A549 (cell line): ENCODE measurements at regions not wholly inside any gene's neighbourhood (a gene's known extent, or its start where the extent isn't known, plus 50 kb on each side); places are given as distances from the start of the nearest gene placed in this dataset.
A peak's percentile ranks its signal among the peaks of the same experiment; 100 is the strongest.

Source experiments
- ATAC-seq, 2 experiments: fragments of 200-7000 bp in 1 of 2; fragments of >200 bp in 1 of 2; cut with Nextera tagmentation in 1 of 2; cut with Tn5 transposase in 1 of 2; 3 replicates each; pipeline versions ENCODE4 v1.8.0 to v1.9.1; 2018 to 2020; ENCODE audit warnings: mild to moderate bottlenecking in 1 of 2, moderate library complexity in 1 of 2
- CTCF ChIA-PET: fragments of 300-600 bp; sonication (Branson Sonifier 250); formaldehyde crosslinking; extraction: SDS; loops from one replicate; lab custom pipeline; 2021; ENCODE audit warnings: antibody characterized with exemption, inconsistent platforms; lab: Yijun Ruan, JAX
- POLR2A ChIA-PET: fragments of 350-600 bp; formaldehyde crosslinking; extraction: SDS; loops from one replicate; lab custom pipeline; 2021; ENCODE audit warnings: antibody characterized with exemption, inconsistent platforms; lab: Yijun Ruan, JAX
- DNase-seq, 2 experiments: peaks; one replicate each; pipeline versions ENCODE4 v3.0.0 to v3.0.0-alpha.2; 2011 to 2016; ENCODE audit warnings: low read depth in 1 of 2, low spot score in 1 of 2
- FAIRE-seq: peaks from 2 replicates; lab custom pipeline; 2011; peaks lifted over from hg19 to GRCh38; lab: Jason Lieb, UNC
- H3K27ac ChIP-seq, 2 experiments: fragments of >200 bp; sonication (Bioruptor Twin); formaldehyde crosslinking; 3 replicates each; pipeline ENCODE4 v1.5.1; 2016 to 2017
- H3K4me1 ChIP-seq: fragments of >200 bp; sonication (Bioruptor Twin); formaldehyde crosslinking; 3 replicates; pipeline ENCODE4 v1.6.1; 2016
- H3K4me2 ChIP-seq: fragments of >200 bp; sonication (Bioruptor Twin); formaldehyde crosslinking; 3 replicates; pipeline ENCODE4 v1.6.1; 2016
- H3K4me3 ChIP-seq: fragments of >200 bp; sonication (Bioruptor Twin); formaldehyde crosslinking; 3 replicates; pipeline ENCODE4 v1.5.1; 2016
- H3K9me3 ChIP-seq: fragments of >200 bp; sonication (Bioruptor Twin); formaldehyde crosslinking; 3 replicates; pipeline ENCODE4 v1.6.1; 2016
- ATOH8 ChIP-seq: fragments of 250-450 bp; sonication (Bioruptor Pico); IDR thresholded peaks from 2 replicates; pipeline ENCODE4 v1.5.0; 2020; ENCODE audit warnings: low read depth, mild to moderate bottlenecking, moderate library complexity
- BCL3 ChIP-seq: fragments of >200 bp; sonication (Bioruptor Twin); formaldehyde crosslinking; IDR thresholded peaks from 3 replicates; pipeline ENCODE4 v1.6.1; 2016
- CBX8 ChIP-seq: fragments of 200-600 bp; sonication (generic); IDR thresholded peaks from 2 replicates; pipeline ENCODE4 v1.6.1; 2016
- CEBPB ChIP-seq, 2 experiments: fragments of >200 bp in 1 of 2; sonication (Bioruptor Twin) in 1 of 2; formaldehyde crosslinking in 1 of 2; IDR thresholded peaks; 2 replicates each; pipeline ENCODE4 v1.6.1; 2012 to 2016
- CHD2 ChIP-seq: fragments of 150-350 bp; IDR thresholded peaks from 2 replicates; pipeline ENCODE4 v1.6.1; 2014; ENCODE audit warnings: low read length; ENCODE audit not compliant: partially characterized antibody
- EHF ChIP-seq: fragments of 250-450 bp; sonication (Bioruptor Pico); IDR thresholded peaks from 2 replicates; pipeline ENCODE4 v1.5.0; 2020; ENCODE audit warnings: mild to moderate bottlenecking
- ELK1 ChIP-seq: fragments of 150-350 bp; IDR thresholded peaks from 2 replicates; pipeline ENCODE4 v1.6.1; 2014; ENCODE audit warnings: low read depth, mild to moderate bottlenecking, low read length
- ESRRA ChIP-seq: fragments of 150-350 bp; IDR thresholded peaks from 2 replicates; pipeline ENCODE4 v1.6.1; 2014; ENCODE audit warnings: mild to moderate bottlenecking, low read length, borderline replicate concordance
- FOSB ChIP-seq: fragments of 250-450 bp; sonication (Bioruptor Pico); IDR thresholded peaks from 2 replicates; pipeline ENCODE4 v1.5.0; 2020; ENCODE audit warnings: mild to moderate bottlenecking, moderate library complexity
- FOSL2 ChIP-seq, 2 experiments: fragments of 450-650 bp in 1 of 2; fragments of >200 bp in 1 of 2; sonication (Bioruptor Twin) in 1 of 2; formaldehyde crosslinking; IDR thresholded peaks; 2 replicates each; pipeline versions ENCODE4 v1.5.0 to v1.6.1; 2016 to 2020; ENCODE audit warnings: mild to moderate bottlenecking in 1 of 2, moderate library complexity in 1 of 2
- FOXS1 ChIP-seq: fragments of 250-450 bp; sonication (Bioruptor Pico); IDR thresholded peaks from 2 replicates; pipeline ENCODE4 v1.5.0; 2020; ENCODE audit warnings: mild to moderate bottlenecking, moderate library complexity
- HDAC2 ChIP-seq: fragments of 200-600 bp; sonication (generic); IDR thresholded peaks from 2 replicates; pipeline ENCODE4 v1.6.1; 2016
- HEYL ChIP-seq: fragments of 250-450 bp; sonication (Bioruptor Pico); IDR thresholded peaks from 2 replicates; pipeline ENCODE4 v1.8.0; 2021; ENCODE audit warnings: mild to moderate bottlenecking, moderate library complexity
- JUN ChIP-seq, 2 experiments: fragments of >200 bp; sonication (Bioruptor Twin); formaldehyde crosslinking; IDR thresholded peaks; 2 replicates in 1 of 2; 3 replicates in 1 of 2; pipeline ENCODE4 v1.6.1; 2016 to 2017
- JUNB ChIP-seq: fragments of >200 bp; sonication (Bioruptor Twin); formaldehyde crosslinking; IDR thresholded peaks from 2 replicates; pipeline ENCODE4 v1.6.1; 2016
- KDM5A ChIP-seq: fragments of 200-600 bp; sonication (generic); IDR thresholded peaks from 2 replicates; pipeline ENCODE4 v1.6.1; 2016; ENCODE audit warnings: antibody characterized with exemption, mild to moderate bottlenecking
- MAFK ChIP-seq: fragments of 450-650 bp; IDR thresholded peaks from 2 replicates; pipeline ENCODE4 v1.6.1; 2014; ENCODE audit not compliant: partially characterized antibody
- MYC ChIP-seq: IDR thresholded peaks from 2 replicates; pipeline ENCODE4 v1.6.1; 2012; ENCODE audit warnings: mild to moderate bottlenecking, inconsistent platforms, low read length, improper control_type of control experiment, borderline replicate concordance
- NFE2L2 ChIP-seq: fragments of 150-350 bp; conservative IDR thresholded peaks from 2 replicates; pipeline ENCODE4 v1.6.1; 2014; ENCODE audit warnings: low read length
- RARB ChIP-seq: fragments of 250-450 bp; sonication (Bioruptor Pico); IDR thresholded peaks from 2 replicates; pipeline ENCODE4 v1.8.0; 2021; ENCODE audit warnings: mild to moderate bottlenecking, moderate library complexity
- RCOR1 ChIP-seq: fragments of 150-350 bp; IDR thresholded peaks from 2 replicates; pipeline ENCODE4 v1.6.1; 2014; ENCODE audit warnings: antibody characterized with exemption, low read length, low read depth
- REST ChIP-seq: fragments of 200-600 bp; sonication (generic); IDR thresholded peaks from 2 replicates; pipeline ENCODE4 v1.6.1; 2016; ENCODE audit warnings: antibody characterized with exemption, mild to moderate bottlenecking, moderate library complexity
- SREBF2 ChIP-seq: fragments of 450-650 bp; IDR thresholded peaks from 2 replicates; pipeline ENCODE4 v1.6.1; 2014; ENCODE audit warnings: mild to moderate bottlenecking, moderate library complexity
- TFCP2L1 ChIP-seq: fragments of 250-450 bp; sonication (Bioruptor Pico); IDR thresholded peaks from 2 replicates; pipeline ENCODE4 v1.5.0; 2021; ENCODE audit warnings: mild to moderate bottlenecking
- ZC3H11A ChIP-seq: fragments of 450-650 bp; IDR thresholded peaks from 2 replicates; pipeline ENCODE4 v1.6.1; 2014; ENCODE audit warnings: antibody characterized with exemption, mild to moderate bottlenecking
- ZFP36 ChIP-seq: fragments of 450-650 bp; IDR thresholded peaks from 2 replicates; pipeline ENCODE4 v1.6.1; 2014; ENCODE audit warnings: borderline replicate concordance; ENCODE audit not compliant: partially characterized antibody
- ZNF302 ChIP-seq: fragments of 250-450 bp; sonication (Bioruptor Pico); IDR thresholded peaks from 2 replicates; pipeline ENCODE4 v1.9.0; 2021; ENCODE audit warnings: inconsistent platforms, mild to moderate bottlenecking, moderate library complexity
- ZSCAN20 ChIP-seq: fragments of 250-450 bp; sonication (Bioruptor Pico); IDR thresholded peaks from 2 replicates; pipeline ENCODE4 v1.8.0; 2022; ENCODE audit warnings: mild to moderate bottlenecking, moderate library complexity
- WGBS: methylation state at CpG from one replicate; pipeline ENCODE4 v1.1.6; 2017; ENCODE audit errors: missing lambda C conversion rate; 5-methylcytosine and 5-hydroxymethylcytosine counted together

GRCh38 chr16:64543031-64543430 lies 578.8 kb downstream of the CDH11 start:
- ATAC-seq: no peak
- CTCF ChIA-PET: no interaction called here
- TF ChIP-seq RARB (CRISPR knock-in tag): no peak
- no peak for TF ChIP-seq ZC3H11A
- TF ChIP-seq ZSCAN20 (CRISPR knock-in tag): no peak
- TF ChIP-seq NFE2L2: no peak
- TF ChIP-seq ELK1: no peak
- no peak for TF ChIP-seq MAFK
- no peak for TF ChIP-seq FOXS1 (CRISPR knock-in tag)
- no peak for TF ChIP-seq EHF
- no peak for TF ChIP-seq CBX8
- no peak for TF ChIP-seq FOSL2 (IDR thresholded peaks at IDR 0.05)
- no peak for TF ChIP-seq FOSL2 (CRISPR knock-in tag; IDR thresholded peaks at IDR 0.05)
- no peak for TF ChIP-seq MYC
- no peak for TF ChIP-seq BCL3
- no peak for TF ChIP-seq RCOR1
- TF ChIP-seq SREBF2: no peak
- no peak for TF ChIP-seq JUN (IDR thresholded peaks at IDR 0.05)
- no peak for TF ChIP-seq ZFP36
- no peak for TF ChIP-seq ATOH8 (CRISPR knock-in tag)
- TF ChIP-seq JUNB: no peak
- no peak for DNase-seq
- no peaks in the 10 kb centered on the region for H3K4me1 ChIP-seq
- no peak overlapping the region for H3K27ac ChIP-seq
- no peak overlapping the region for H3K4me3 ChIP-seq
- no peaks in the 10 kb centered on the region for H3K9me3 ChIP-seq
- POLR2A ChIA-PET: no interaction called here
- no peak overlapping the region for H3K4me2 ChIP-seq
- FAIRE-seq: no peak
- WGBS: 0% methylated on average over 1 of the region's 1 CpG

- H3K27ac ChIP-seq: no peak overlapping the region
- H3K4me3 ChIP-seq: no peak overlapping the region
- 11% methylated on average over 2 of the region's 2 CpGs for WGBS
- no peak for DNase-seq
- FAIRE-seq: no peak
- no peak for ATAC-seq
- no peaks in the 10 kb centered on the region for H3K9me3 ChIP-seq
- no peak for TF ChIP-seq FOXS1 (CRISPR knock-in tag)
- no peak for TF ChIP-seq CEBPB (IDR thresholded peaks at IDR 0.05)
- TF ChIP-seq KDM5A: no peak
- TF ChIP-seq MAFK: peak; percentile 53
- ChIA-PET CTCF (no interaction called here), POLR2A (no interaction called here)
- no peak overlapping the region for H3K4me2 ChIP-seq
- H3K4me1 ChIP-seq: no peaks in the 10 kb centered on the region
These were observed 579.7 kb downstream of the CDH11 start for GRCh38 chr16:64542152-64542551.

- Histone ChIP-seq H3K4me2 (no peak overlapping the region), H3K4me1 (no peaks in the 10 kb centered on the region), H3K9me3 (no peaks in the 10 kb centered on the region), H3K27ac (no peak overlapping the region), H3K4me3 (no peak overlapping the region)
- ATAC-seq (no peak), DNase-seq (no peak), FAIRE-seq (no peak)
- CTCF ChIA-PET: no interaction called here
- 0% methylated on average over 2 of the region's 2 CpGs for WGBS
- POLR2A ChIA-PET: no interaction called here
- no peak for TF ChIP-seq HEYL (CRISPR knock-in tag)
- no peak for TF ChIP-seq TFCP2L1 (CRISPR knock-in tag)
- TF ChIP-seq ESRRA: no peak
- no peak for TF ChIP-seq BCL3
- no peak for TF ChIP-seq ZC3H11A
- TF ChIP-seq CBX8: no peak
- no peak for TF ChIP-seq CHD2
- no peak for TF ChIP-seq FOSB (CRISPR knock-in tag)
- no peak for TF ChIP-seq HDAC2
- no peak for TF ChIP-seq REST
- no peak for TF ChIP-seq ELK1
- no peak for TF ChIP-seq ZNF302 (CRISPR knock-in tag)
These were observed 580.2 kb downstream of the CDH11 start for GRCh38 chr16:64541621-64542020.
